Activated naive CD4-positive, alpha-beta T cell (primary cell): ENCODE measurements at regions not wholly inside any gene's neighbourhood (a gene's known extent, or its start where the extent isn't known, plus 50 kb on each side); places are given as distances from the start of the nearest gene placed in this dataset.

Experiments used
- DNase-seq, 4 experiments: peaks; one replicate each; lab custom pipeline; 2025; lab: John Stamatoyannopoulos, UW

DNA sequence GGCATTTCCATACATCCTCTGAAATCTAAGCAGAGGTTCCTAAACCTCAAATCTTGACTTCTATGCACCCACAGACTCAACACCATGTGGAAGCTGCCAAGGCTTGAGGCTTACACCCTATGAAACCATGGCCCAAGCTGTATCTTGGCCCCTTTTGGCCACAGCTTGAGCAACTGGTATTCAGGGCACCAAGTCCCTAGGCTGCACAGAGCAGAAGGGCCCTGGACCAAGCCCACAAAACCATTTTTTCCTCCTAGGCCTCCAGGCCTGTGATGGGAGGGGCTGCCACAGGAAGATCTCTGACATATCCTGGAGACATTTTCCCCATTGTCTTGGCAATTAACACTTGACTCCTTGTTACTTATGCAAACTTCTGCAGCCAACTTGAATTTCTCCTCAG is 54.4 kb upstream of the IL12A start:
- no peak for DNase-seq

DNA sequence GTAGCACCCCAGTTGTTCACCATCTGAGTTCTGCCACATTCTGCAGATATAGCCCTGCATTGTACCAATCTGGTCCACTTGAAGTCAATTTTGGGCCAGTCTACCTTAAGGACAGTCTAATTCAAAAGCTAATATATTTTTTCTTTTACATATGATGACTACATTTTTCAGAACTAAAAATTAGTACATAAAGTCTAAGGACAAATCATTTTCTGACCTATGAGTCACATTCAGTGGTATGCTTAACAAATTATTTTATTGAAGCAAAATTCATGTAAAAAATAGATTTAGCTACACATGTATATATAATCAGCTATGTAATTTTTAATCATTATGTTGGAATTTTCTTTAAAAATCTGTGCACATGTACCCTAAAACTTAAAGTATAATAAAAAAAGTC is 52.1 kb upstream of the IL12A start:
- no peak for DNase-seq

DNA sequence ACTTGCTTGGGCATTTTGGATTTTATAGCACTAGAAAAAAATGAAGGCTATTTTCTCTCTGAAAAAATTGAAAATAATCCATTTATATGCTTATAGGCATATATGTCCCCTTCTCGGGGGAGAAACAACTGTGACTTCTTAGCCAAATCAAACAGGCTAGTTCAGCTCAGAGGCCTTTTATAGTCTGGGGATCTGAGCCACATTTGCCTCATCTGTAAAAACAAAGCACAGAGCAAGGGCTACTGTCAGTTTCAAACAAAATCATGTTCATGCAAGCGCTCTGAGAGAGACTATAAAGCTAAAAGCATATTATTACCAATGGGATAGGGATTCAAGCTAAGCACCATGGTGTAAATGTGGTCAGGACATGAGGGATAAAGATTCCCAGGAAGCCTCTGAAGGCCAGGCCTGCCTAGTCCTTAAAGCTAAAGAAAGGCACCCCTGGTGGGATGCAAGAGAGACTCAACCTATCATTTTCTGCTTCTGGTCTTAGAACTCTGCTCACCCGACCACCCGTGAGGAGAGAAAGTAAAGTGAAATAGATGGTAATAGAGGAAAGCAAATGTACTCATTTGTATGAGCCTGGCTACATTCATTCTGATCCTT is 51.0 kb upstream of the IL12A start:
- DNase-seq: no peak

DNA sequence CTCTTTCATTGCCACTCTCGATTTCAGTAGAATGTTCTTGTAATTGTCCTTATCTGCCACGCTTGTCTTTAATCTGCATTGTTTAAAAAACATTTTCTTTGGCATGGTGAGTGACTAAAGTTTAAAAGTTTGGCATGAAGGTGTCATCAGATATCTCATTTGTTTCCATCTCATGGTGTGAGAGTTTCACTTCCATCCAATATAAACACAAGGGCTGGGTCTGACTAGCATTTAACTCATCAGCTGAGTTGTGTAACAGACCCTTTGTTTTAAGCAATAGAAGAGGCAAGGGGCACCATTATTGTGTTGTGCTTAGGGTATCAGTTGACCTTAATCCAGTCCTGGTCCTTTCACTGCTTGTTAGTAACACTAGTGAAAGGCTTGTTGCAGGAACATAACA is 49.9 kb upstream of the IL12A start:
- DNase-seq: no peak
